HTR-8/SVneo (cell line): ENCODE measurements at regions not wholly inside any gene's neighbourhood (a gene's known extent, or its start where the extent isn't known, plus 50 kb on each side); places are given as distances from the start of the nearest gene placed in this dataset.
"Not testable (repeated sequence)": the region's sequence is repeated elsewhere in the genome, so short reads cannot be mapped to it uniquely, and the experiment has no call there.

Experiments
- DNase-seq: peaks from one replicate; pipeline ENCODE4 v3.0.0; 2011; ENCODE audit warnings: low spot score, mixed read lengths; ENCODE audit not compliant: insufficient read length
- FAIRE-seq: peaks from 2 replicates; lab custom pipeline; 2011; peaks lifted over from hg19 to GRCh38; lab: Jason Lieb, UNC

GRCh38 chr12:88753707-88754106 is 173.4 kb upstream of the KITLG start:
- DNase-seq (no peak), FAIRE-seq (no peak)

DNA sequence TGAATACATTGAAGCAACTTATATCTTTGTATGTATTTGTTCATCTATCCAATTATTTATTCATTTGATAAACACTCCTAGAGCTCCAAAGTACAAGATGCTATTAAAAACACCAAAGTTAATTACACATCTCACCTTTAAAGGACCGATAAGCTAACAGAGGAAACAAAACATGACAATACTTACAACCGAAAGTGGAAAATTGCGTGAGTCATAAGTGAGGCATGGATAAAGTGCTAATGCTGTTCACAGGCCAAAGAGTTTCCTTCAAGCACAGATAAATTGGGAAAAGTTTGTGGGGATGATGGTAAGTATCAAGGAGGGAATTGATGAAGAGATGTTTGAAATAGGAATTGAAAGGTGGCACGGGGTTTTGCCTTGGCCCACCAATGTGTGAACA is 172.8 kb upstream of the KITLG start:
- FAIRE-seq: no peak
- no peak for DNase-seq

GRCh38 chr12:88752183-88752582 is 171.9 kb upstream of the KITLG start:
- DNase-seq (no peak), FAIRE-seq (no peak)

DNA sequence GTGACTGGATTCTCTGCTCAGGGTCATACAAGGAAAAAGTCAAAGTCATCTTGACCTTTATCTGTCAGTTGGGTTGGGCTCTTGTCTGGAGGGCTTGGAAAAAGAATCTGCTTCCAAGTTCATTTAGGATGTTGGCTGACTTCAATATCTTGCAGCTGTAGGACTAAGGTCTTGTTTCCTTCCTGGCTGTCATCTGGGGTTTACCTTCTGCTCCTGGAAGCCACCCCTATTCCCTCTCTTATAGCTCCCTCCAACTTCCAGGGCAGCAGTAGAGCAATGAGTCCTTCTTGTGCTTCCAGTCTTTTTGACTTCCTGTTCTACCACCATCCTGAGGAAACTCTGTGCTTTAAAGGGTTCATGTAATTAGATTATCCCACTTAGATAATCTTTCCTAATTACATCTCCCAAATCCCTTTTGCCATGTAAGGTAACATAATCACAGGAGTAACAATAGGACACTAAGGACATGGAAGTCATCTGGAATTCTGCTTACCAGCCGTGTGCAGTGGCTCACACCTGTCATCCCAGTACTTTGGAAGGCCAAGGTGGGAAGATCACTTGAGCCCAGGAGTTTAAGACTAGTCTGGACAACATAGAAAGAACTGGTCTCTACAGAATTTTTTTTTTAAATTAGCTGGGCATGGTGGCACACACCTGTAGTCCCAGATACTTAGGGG is 170.7 kb upstream of the KITLG start:
- DNase-seq (no peak), FAIRE-seq (no peak)

GRCh38 chr12:88746386-88746785 is 166.1 kb upstream of the KITLG start:
- FAIRE-seq (no peak), DNase-seq (no peak)

GRCh38 chr12:88743946-88744685 is 163.8 kb upstream of the KITLG start:
- FAIRE-seq (no peak), DNase-seq (no peak)

DNA sequence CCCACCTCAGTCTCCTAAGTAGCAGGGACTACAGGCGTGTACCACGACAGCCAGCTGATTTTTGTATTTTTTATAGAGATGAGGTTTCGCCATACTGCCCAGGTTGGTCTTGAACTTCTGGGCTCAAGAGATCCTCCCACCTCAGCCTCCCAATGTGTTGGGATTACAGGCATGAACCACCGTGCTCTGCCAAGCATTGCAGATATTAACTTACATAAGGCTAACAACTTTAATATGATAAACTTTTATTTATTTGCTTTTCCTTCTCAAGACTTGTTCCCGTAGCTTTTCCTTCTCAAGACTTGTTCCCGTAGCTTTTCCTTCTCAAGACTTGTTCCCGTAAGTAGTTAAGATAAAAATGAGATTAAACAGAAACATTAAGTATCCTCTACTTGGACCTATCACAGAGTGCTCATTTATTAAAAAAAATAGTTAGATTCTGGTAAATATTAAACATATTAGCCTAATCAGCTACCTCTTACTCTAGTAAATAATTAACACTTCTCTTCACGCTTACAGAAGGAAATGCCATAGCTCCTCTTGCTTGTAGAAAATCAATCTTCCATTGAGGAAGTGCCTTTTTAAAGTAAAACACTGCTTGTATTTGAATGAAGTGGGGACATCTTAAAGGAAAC is 157.7 kb upstream of the KITLG start:
- DNase-seq (no peak), FAIRE-seq (no peak)

DNA sequence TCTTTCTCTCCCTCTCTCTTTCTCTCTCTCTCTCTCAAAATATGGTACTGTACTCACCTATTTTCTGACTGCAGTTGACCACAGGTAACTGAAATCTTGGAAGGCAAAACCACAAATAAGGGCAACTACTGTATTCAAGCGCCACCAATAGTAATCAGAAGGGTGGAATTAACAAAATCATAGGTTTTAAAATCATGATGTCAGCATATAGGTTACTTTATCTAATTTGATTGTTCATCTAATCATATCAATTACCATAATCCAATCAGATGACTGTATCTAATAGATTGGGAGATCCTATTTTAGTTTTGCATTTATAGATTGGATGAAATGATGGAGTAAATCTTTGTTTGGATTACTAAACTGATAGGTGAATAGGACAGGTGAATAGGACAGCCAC is 155.8 kb upstream of the KITLG start:
- FAIRE-seq (no peak), DNase-seq (no peak)

- DNase-seq: no peak
- no peak for FAIRE-seq
These were observed 152.7 kb upstream of the KITLG start for GRCh38 chr12:88733008-88733407.

DNA sequence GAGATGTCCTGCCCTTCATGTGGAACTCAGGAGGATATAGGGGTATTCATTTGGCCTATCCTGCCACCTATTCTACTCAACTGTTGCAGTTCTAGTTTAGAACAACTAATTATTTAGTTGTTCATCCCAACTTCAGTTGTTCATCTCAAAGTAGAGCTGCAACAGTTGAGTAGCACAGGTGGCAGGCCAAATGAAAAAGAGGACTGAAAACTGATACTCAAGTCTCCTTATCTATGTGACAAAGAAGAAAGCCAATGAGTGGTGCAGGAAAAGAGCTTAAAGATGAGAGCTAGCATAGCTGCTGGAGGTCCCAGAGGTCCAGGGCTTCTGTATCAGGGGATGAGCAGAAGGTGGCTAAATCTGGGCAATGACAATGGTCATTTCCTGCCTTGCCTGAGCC is 148.9 kb upstream of the KITLG start:
- DNase-seq: no peak

GRCh38 chr12:88726806-88727720 is 146.8 kb upstream of the KITLG start:
- FAIRE-seq (no peak), DNase-seq (no peak)

More for the DNA sequence above, 148.9 kb upstream of the KITLG start:
- no peak for FAIRE-seq

- FAIRE-seq: no peak
- DNase-seq: no peak
These were observed 145.4 kb upstream of the KITLG start for GRCh38 chr12:88725592-88726143.

GRCh38 chr12:88723219-88723618 is 142.9 kb upstream of the KITLG start:
- DNase-seq: no peak
- FAIRE-seq: no peak

- no peak for FAIRE-seq
These were observed 140.7 kb upstream of the KITLG start for GRCh38 chr12:88720785-88721650.

GRCh38 chr12:88720231-88720630 is 140.0 kb upstream of the KITLG start:
- DNase-seq (no peak), FAIRE-seq (no peak)

More at GRCh38 chr12:88720785-88721650, 140.7 kb upstream of the KITLG start:
- no peak for DNase-seq

DNA sequence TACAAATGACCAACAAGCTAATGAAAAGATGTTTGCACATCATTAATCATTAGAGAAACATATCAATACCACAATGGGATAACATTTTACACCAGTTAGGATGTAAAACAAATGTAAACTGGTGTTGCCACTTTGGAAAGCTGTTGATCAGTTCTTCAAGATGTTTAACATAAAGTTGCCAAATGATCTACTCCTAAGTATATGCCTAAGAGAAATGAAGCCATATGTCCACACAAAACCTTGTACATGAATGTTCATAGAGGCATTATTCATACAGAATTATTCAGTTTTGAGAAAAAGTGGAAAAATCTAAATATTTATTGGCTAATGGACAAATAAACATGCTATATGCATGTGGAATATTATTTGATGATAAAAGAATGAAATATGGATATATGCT is 136.9 kb upstream of the KITLG start:
- FAIRE-seq: no peak
- no peak for DNase-seq

DNA sequence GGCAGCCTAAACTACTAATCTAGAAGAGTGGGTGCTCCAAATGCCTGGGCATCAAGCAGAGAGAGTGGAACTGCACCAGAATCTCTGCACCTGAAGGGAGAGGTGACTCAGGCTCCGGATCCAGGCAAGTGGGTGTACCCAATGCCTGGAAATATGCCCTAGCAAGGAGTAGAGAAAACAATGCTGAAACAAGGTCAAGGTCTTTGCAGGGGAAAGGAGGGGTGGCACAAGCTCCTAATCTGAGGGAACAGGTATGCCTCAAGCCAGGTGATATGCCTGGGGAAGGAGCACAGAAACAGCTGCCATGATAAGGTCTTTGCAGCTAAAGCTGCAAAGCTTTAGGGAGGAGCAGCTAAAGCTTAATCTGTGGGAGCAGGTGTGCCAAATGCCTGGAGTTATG is 136.0 kb upstream of the KITLG start:
- FAIRE-seq: no peak
- DNase-seq: no peak

- DNase-seq: no peak
- FAIRE-seq: no peak
These were observed 135.4 kb upstream of the KITLG start for GRCh38 chr12:88715673-88716072.

GRCh38 chr12:88714263-88714882 is 134.1 kb upstream of the KITLG start:
- not testable (repeated sequence) for DNase-seq, FAIRE-seq
